GM23338 (cell line): ENCODE measurements at regions not wholly inside any gene's neighbourhood (a gene's known extent, or its start where the extent isn't known, plus 50 kb on each side); places are given as distances from the start of the nearest gene placed in this dataset.

ENCODE experiments used
- CREB1 ChIP-seq: fragments of 250-450 bp; sonication (Bioruptor Pico); IDR thresholded peaks from 2 replicates; pipeline ENCODE4 v1.5.0; 2020; ENCODE audit warnings: low read depth, mild to moderate bottlenecking, moderate library complexity
- CTCF ChIP-seq, 2 experiments: fragments of 200-600 bp in 1 of 2; sonication (generic) in 1 of 2; conservative IDR thresholded peaks; 2 replicates each; pipeline versions ENCODE4 v1.5.1 to v1.6.1; 2016 to 2017; ENCODE audit warnings: antibody characterized with exemption in 2 of 2, low read depth in 2 of 2, mild to moderate bottlenecking in 2 of 2, moderate library complexity in 1 of 2
- ETS1 ChIP-seq: IDR thresholded peaks from 2 replicates; pipeline ENCODE4 v1.6.1; 2016; ENCODE audit warnings: antibody characterized with exemption
- EZH2 ChIP-seq: fragments of 200-600 bp; sonication (generic); IDR thresholded peaks from one replicate; pipeline ENCODE4 v1.8.0; 2017; ENCODE audit warnings: antibody characterized with exemption, mild to moderate bottlenecking, low read depth; ENCODE audit not compliant: unreplicated experiment
- EZH2phosphoT487 ChIP-seq: fragments of 200-600 bp; sonication (generic); IDR thresholded peaks from one replicate; pipeline ENCODE4 v1.8.1; 2018; ENCODE audit warnings: antibody characterized with exemption; ENCODE audit not compliant: unreplicated experiment
- JUNB ChIP-seq: IDR thresholded peaks from one replicate; pipeline ENCODE4 v1.6.1; 2016; ENCODE audit warnings: antibody characterized with exemption; ENCODE audit not compliant: unreplicated experiment
- NANOG ChIP-seq: IDR thresholded peaks from 2 replicates; pipeline ENCODE4 v1.6.1; 2016; ENCODE audit warnings: antibody characterized with exemption, borderline replicate concordance
- POLR2AphosphoS5 ChIP-seq: IDR thresholded peaks from 2 replicates; pipeline ENCODE4 v1.6.1; 2016; ENCODE audit warnings: antibody characterized with exemption, low read depth
- REST ChIP-seq: IDR thresholded peaks from one replicate; pipeline ENCODE4 v1.6.1; 2018; ENCODE audit warnings: antibody characterized with exemption; ENCODE audit not compliant: unreplicated experiment
- STAT1 ChIP-seq: IDR thresholded peaks from one replicate; pipeline ENCODE4 v1.6.1; 2016; ENCODE audit warnings: antibody characterized with exemption; ENCODE audit not compliant: unreplicated experiment
- ZNF114 ChIP-seq: fragments of 250-450 bp; sonication (Bioruptor Pico); IDR thresholded peaks from 2 replicates; pipeline ENCODE4 v1.5.0; 2020; ENCODE audit warnings: mild to moderate bottlenecking, moderate library complexity

GRCh38 chr7:73977619-73978618 is 50.1 kb upstream of the ELN start:
- TF ChIP-seq POLR2AphosphoS5 (no peak), CTCF (conservative IDR thresholded peaks at IDR 0.05; ENCODE audit: low read depth in 2 of 2) (no peak), EZH2 (no peak), JUNB (no peak), REST (no peak), NANOG (no peak), CREB1 (CRISPR knock-in tag) (no peak), EZH2phosphoT487 (no peak), ETS1 (no peak), STAT1 (no peak), ZNF114 (CRISPR knock-in tag) (no peak)
